Gastroesophageal sphincter (tissue), 4 donors: ENCODE measurements at regions not wholly inside any gene's neighbourhood (a gene's known extent, or its start where the extent isn't known, plus 50 kb on each side); places are given as distances from the start of the nearest gene placed in this dataset.

ENCODE experiments used
- ATAC-seq: fragments of 150-250 bp; one replicate; pipeline ENCODE4 v1.9.1; 2016; ENCODE audit warnings: mild to moderate bottlenecking, moderate library complexity
- H3K27ac ChIP-seq, 4 donors: fragments of 200-600 bp; sonication (generic) in 3 of 4; 1 replicate in 3 of 4; 2 replicates in 1 of 4; pipeline ENCODE4 v1.5.1; 2016 to 2019
- H3K27me3 ChIP-seq: fragments of 200-600 bp; sonication (generic); one replicate; pipeline ENCODE4 v1.5.1; 2019
- H3K36me3 ChIP-seq, 2 donors: fragments of 200-600 bp; sonication (generic); one replicate each; pipeline ENCODE4 v1.5.1; 2019; ENCODE audit warnings: control low read depth in 1 of 2
- H3K4me1 ChIP-seq, 3 donors: fragments of 200-600 bp; sonication (generic); 1 replicate in 2 of 3; 2 replicates in 1 of 3; pipeline ENCODE4 v1.5.1; 2016 to 2019; ENCODE audit warnings: control low read depth in 2 of 3
- H3K4me3 ChIP-seq, 2 donors: fragments of 200-600 bp; sonication (generic); one replicate each; pipeline ENCODE4 v1.5.1; 2019; ENCODE audit warnings: mild to moderate bottlenecking in 1 of 2, moderate library complexity in 1 of 2
- H3K9me3 ChIP-seq, 3 donors: fragments of 200-600 bp; sonication (generic); one replicate each; pipeline ENCODE4 v1.5.1; 2017 to 2019; ENCODE audit warnings: control low read depth in 2 of 3
- EP300 ChIP-seq: sonication (generic); formaldehyde crosslinking; IDR thresholded peaks from one replicate; pipeline ENCODE4 v1.6.1; 2017; ENCODE audit warnings: antibody characterized with exemption, mild to moderate bottlenecking
- POLR2A ChIP-seq, 2 donors: fragments of 450-650 bp; IDR thresholded peaks; one replicate each; pipeline ENCODE4 v1.6.1; 2017; ENCODE audit warnings: antibody characterized with exemption in 2 of 2, mild to moderate bottlenecking in 2 of 2, moderate library complexity in 1 of 2
- POLR2AphosphoS5 ChIP-seq: sonication (generic); formaldehyde crosslinking; IDR thresholded peaks from one replicate; pipeline ENCODE4 v1.6.1; 2017; ENCODE audit warnings: antibody characterized with exemption
- WGBS, 2 donors: methylation state at CpG; one replicate each; pipeline ENCODE4 v1.1.5; 2018; ENCODE audit warnings: low coverage in 1 of 2; 5-methylcytosine and 5-hydroxymethylcytosine counted together
- TF ChIP-seq, protein P1 (sequence below), 4 experiments: fragments of 200-600 bp in 2 of 4; fragments of 450-650 bp in 2 of 4; sonication (generic) in 1 of 4; IDR thresholded peaks; one replicate each; pipeline ENCODE4 v1.5.1; 2017 to 2019; ENCODE audit warnings: antibody characterized with exemption in 4 of 4, mild to moderate bottlenecking in 2 of 4, moderate library complexity in 2 of 4

DNA sequence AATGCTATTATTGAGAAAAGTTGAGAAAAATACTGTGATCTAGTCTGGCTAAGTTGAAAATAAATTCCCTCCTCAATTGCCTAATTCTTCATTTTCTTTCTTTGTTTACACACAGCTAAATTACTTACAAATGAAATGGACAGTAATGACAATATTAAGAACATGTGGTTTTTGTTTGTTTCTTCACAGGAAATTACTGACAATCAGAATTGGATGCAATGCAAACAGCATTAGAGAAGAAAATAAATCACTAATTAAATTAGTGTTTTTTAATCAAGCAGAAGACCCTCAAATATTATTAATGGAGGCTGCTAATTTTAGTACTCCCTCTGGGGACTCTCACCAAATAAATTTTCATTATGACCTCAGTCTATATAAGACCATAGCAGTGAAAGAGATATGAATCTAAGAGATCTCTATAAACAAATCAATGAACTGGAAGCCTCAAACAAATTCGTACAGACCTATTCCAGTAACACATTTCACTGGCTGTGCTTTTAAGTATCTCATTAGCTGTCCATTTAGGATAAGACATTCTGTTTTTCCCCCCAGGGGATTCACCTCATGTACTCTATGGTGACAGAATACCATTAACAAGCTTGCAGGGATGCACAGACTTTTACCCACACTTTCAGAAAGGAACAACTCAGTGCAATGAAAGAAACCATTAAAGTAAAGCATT, 202.0 kb upstream of the DGKB start:
- Histone ChIP-seq H3K9me3 (no peaks in the 10 kb centered on the region), H3K36me3 (no peaks in the 10 kb centered on the region), H3K27ac (no peak overlapping the region), H3K27me3 (no peaks in the 10 kb centered on the region), H3K4me1 (no peaks in the 10 kb centered on the region), H3K4me3 (no peak overlapping the region)
- TF ChIP-seq, protein P1, sequence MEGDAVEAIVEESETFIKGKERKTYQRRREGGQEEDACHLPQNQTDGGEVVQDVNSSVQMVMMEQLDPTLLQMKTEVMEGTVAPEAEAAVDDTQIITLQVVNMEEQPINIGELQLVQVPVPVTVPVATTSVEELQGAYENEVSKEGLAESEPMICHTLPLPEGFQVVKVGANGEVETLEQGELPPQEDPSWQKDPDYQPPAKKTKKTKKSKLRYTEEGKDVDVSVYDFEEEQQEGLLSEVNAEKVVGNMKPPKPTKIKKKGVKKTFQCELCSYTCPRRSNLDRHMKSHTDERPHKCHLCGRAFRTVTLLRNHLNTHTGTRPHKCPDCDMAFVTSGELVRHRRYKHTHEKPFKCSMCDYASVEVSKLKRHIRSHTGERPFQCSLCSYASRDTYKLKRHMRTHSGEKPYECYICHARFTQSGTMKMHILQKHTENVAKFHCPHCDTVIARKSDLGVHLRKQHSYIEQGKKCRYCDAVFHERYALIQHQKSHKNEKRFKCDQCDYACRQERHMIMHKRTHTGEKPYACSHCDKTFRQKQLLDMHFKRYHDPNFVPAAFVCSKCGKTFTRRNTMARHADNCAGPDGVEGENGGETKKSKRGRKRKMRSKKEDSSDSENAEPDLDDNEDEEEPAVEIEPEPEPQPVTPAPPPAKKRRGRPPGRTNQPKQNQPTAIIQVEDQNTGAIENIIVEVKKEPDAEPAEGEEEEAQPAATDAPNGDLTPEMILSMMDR (IDR thresholded peaks at IDR 0.05), result no peak
- TF ChIP-seq EP300 (no peak), POLR2A (IDR thresholded peaks at IDR 0.05) (no peak), POLR2AphosphoS5 (no peak)
- ATAC-seq, result no peak
- 18 to 40% methylated on average over 1 of the region's 1 CpG for WGBS, 2 donors

DNA sequence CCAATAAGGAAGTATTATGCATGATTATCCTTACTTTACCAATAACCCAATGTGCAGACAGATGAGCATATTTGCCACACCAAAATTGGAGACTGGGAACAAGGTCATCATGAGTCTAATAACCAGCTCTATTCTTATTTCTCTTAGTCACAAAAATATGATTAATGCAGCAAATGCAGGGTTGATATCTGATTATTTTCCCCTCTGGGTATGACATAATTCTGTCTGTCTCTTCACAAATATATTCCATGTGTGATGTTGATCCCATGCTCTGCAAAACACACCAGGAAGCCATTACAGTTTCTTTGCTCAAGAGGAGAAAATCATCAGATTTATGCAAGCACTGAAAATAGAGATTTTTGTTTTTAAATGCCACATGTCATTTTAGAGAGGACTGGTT, 196.5 kb upstream of the DGKB start:
- Histone ChIP-seq H3K36me3 (no peaks in the 10 kb centered on the region), H3K4me3 (no peak overlapping the region), H3K9me3 (no peaks in the 10 kb centered on the region), H3K27ac (no peak overlapping the region), H3K27me3 (no peaks in the 10 kb centered on the region), H3K4me1 (no peaks in the 10 kb centered on the region)
- TF ChIP-seq POLR2A (IDR thresholded peaks at IDR 0.05), result no peak
- no peak for TF ChIP-seq EP300
- TF ChIP-seq, protein P1 (IDR thresholded peaks at IDR 0.05), result no peak
- no peak for TF ChIP-seq POLR2AphosphoS5
- ATAC-seq, result no peak

DNA sequence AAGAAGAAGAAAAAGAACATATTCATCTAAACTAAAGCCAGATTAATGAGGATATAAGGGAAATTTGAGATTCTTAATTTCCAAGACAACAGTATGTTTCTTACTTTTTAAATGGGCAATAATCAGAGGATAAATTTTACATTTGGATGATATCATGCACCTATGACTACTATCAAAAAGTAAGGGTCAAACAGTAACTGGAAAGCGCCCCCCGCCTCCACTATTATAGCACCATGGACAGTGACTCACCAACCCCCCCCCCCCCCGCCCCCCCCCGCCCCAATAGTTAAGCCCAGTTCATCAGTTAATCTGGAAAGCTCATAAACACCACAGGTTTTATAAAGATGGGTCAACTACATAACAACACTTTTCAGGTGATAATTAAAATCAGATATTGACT, 194.3 kb upstream of the DGKB start:
- WGBS, 2 donors, result 44% methylated on average over 4 of the region's 4 CpGs; no CpG with 5 or more reads in 1 of the 2 donors
- H3K27me3 ChIP-seq, result no peaks in the 10 kb centered on the region
- H3K9me3 ChIP-seq, result no peaks in the 10 kb centered on the region
- no peak overlapping the region for H3K27ac ChIP-seq
- no peaks in the 10 kb centered on the region for H3K36me3 ChIP-seq
- TF ChIP-seq, protein P1 (IDR thresholded peaks at IDR 0.05), result no peak
- TF ChIP-seq POLR2AphosphoS5 (no peak), EP300 (no peak), POLR2A (IDR thresholded peaks at IDR 0.05) (no peak)
- no peak overlapping the region for H3K4me3 ChIP-seq
- no peaks in the 10 kb centered on the region for H3K4me1 ChIP-seq
- no peak for ATAC-seq

DNA sequence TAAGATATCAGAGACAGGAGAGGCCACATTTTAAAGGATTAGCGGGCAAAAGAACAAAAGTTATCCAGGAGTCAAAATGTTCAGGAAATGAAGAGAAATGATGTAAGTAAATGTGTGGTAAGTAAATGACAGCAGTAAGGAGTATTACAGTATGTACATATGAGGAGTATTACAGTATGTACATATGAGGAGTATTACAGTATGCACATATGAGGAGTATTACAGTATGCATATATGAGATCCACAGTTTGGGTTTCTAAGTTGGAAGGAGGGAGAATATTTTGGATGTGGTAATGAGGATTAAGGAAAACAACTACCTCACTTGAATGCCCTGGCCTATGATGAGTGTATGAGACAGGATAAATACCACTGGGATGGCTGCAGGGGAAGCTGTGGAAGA, 192.4 kb upstream of the DGKB start:
- Histone ChIP-seq H3K27me3 (no peaks in the 10 kb centered on the region), H3K4me3 (no peak overlapping the region), H3K27ac (no peak overlapping the region), H3K9me3 (no peaks in the 10 kb centered on the region), H3K36me3 (no peaks in the 10 kb centered on the region), H3K4me1 (no peaks in the 10 kb centered on the region)
- ATAC-seq, result no peak
- TF ChIP-seq POLR2A (IDR thresholded peaks at IDR 0.05), result no peak
- TF ChIP-seq EP300, result no peak
- TF ChIP-seq POLR2AphosphoS5, result no peak
- TF ChIP-seq, protein P1 (IDR thresholded peaks at IDR 0.05), result no peak
- 90 to 100% methylated on average over 1 of the region's 1 CpG for WGBS, 2 donors

DNA sequence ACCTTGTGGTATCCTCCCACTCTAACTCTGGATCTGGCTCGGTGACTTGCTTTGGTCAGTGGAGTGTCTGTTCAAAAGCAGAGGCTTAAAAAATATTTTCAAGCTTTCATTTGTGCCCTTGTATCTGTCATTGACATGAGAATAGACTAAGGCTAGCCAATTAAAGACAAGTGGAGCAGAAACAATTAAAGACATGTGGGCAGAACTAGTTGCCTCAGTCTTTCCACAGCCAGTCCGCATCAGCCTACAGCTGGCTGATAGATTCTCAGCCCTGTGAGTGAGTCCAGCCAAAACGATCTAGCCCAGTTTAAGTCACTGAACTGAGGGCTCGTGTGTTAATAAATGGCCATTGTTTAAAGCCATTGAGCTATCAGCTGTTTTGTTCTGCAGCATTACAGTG, 185.2 kb upstream of the DGKB start:
- H3K4me1 ChIP-seq, result no peaks in the 10 kb centered on the region
- no peaks in the 10 kb centered on the region for H3K36me3 ChIP-seq
- H3K4me3 ChIP-seq, result no peak overlapping the region
- ATAC-seq, result no peak
- H3K27me3 ChIP-seq, result no peaks in the 10 kb centered on the region
- H3K27ac ChIP-seq, result no peak overlapping the region
- 67 to 72% methylated on average over 4 of the region's 4 CpGs for WGBS, 2 donors
- TF ChIP-seq POLR2AphosphoS5 (no peak), EP300 (no peak)
- TF ChIP-seq, protein P1 (IDR thresholded peaks at IDR 0.05), result no peak
- no peaks in the 10 kb centered on the region for H3K9me3 ChIP-seq
